PC-3 (cell line): ENCODE measurements at regions not wholly inside any gene's neighbourhood (a gene's known extent, or its start where the extent isn't known, plus 50 kb on each side); places are given as distances from the start of the nearest gene placed in this dataset.

Experiments used
- ATAC-seq: fragments of 200-7000 bp; cut with Tn5 transposase; 2 replicates; pipeline ENCODE4 v1.9.1; 2020; ENCODE audit warnings: mild to moderate bottlenecking, moderate library complexity
- BruUV-seq: library from RNA; stranded (reverse); fragments of 400-500 nt; replicated peaks from 2 replicates; lab custom pipeline; 2021; lab: Mats Ljungman, UMichigan
- CTCF ChIA-PET: fragments of 300-600 bp; sonication (Branson Sonifier 250); formaldehyde crosslinking; loops from one replicate; lab custom pipeline; 2022; ENCODE audit warnings: antibody characterized with exemption; lab: Charles Lee
- POLR2A ChIA-PET: fragments of 300-600 bp; sonication (Branson Sonifier 250); formaldehyde crosslinking; loops from one replicate; lab custom pipeline; 2022; ENCODE audit warnings: antibody characterized with exemption; ENCODE audit not compliant: unreplicated experiment; lab: Charles Lee
- DNase-seq: peaks from one replicate; pipeline ENCODE4 v3.0.0-alpha.2; 2015
- H2AFZ ChIP-seq: fragments of 300-600 bp; sonication (generic); 2 replicates; pipeline ENCODE4 v1.6.0; 2016; ENCODE audit warnings: antibody characterized with exemption, low read length
- H3F3A ChIP-seq: fragments of 300-600 bp; sonication (generic); one replicate; pipeline ENCODE4 v1.6.0; 2017; ENCODE audit warnings: antibody characterized with exemption, low read length, control low read depth, mild to moderate bottlenecking; ENCODE audit not compliant: unreplicated experiment
- H3K27ac ChIP-seq: fragments of 300-600 bp; sonication (generic); 2 replicates; pipeline ENCODE4 v1.5.1; 2016; ENCODE audit warnings: mild to moderate bottlenecking, low read length
- H3K27me3 ChIP-seq: fragments of 300-600 bp; sonication (generic); 2 replicates; pipeline ENCODE4 v1.6.1; 2016; ENCODE audit warnings: low read length, mixed read lengths
- H3K36me3 ChIP-seq: fragments of 300-600 bp; sonication (generic); 2 replicates; pipeline ENCODE4 v1.6.1; 2016; ENCODE audit warnings: low read depth, mixed run types, low read length, mixed read lengths
- H3K4me1 ChIP-seq: fragments of 300-600 bp; sonication (generic); 2 replicates; pipeline ENCODE4 v1.5.1; 2016; ENCODE audit warnings: low read length; ENCODE audit not compliant: insufficient read depth
- H3K4me2 ChIP-seq: fragments of 300-600 bp; sonication (generic); 2 replicates; pipeline ENCODE4 v1.6.0; 2016; ENCODE audit warnings: low read length
- H3K4me3 ChIP-seq: fragments of 300-600 bp; sonication (generic); 2 replicates; pipeline ENCODE4 v1.5.1; 2016; ENCODE audit warnings: mild to moderate bottlenecking, low read length, mixed read lengths
- H3K79me2 ChIP-seq: fragments of 300-600 bp; sonication (generic); 2 replicates; pipeline ENCODE4 v1.6.1; 2017; ENCODE audit warnings: low read length, mixed read lengths
- H3K9ac ChIP-seq: fragments of 300-600 bp; sonication (generic); 2 replicates; pipeline ENCODE4 v1.6.0; 2016; ENCODE audit warnings: mild to moderate bottlenecking, low read length
- H3K9me2 ChIP-seq: fragments of 300-600 bp; sonication (generic); replicated peaks from 2 replicates; pipeline ENCODE4 v1.6.1; 2016; ENCODE audit warnings: mixed run types, low read length, mixed read lengths
- H3K9me3 ChIP-seq: fragments of 300-600 bp; sonication (generic); 2 replicates; pipeline ENCODE4 v1.6.1; 2016; ENCODE audit warnings: low read length, mixed read lengths
- H4K20me1 ChIP-seq: fragments of 300-600 bp; sonication (generic); 2 replicates; pipeline ENCODE4 v1.6.1; 2016; ENCODE audit warnings: low read length, mixed read lengths
- EZH2 ChIP-seq: fragments of 300-600 bp; sonication (generic); IDR thresholded peaks from one replicate; pipeline ENCODE4 v1.6.1; 2017; ENCODE audit warnings: antibody characterized with exemption, mild to moderate bottlenecking, low read length; ENCODE audit not compliant: unreplicated experiment
- EZH2phosphoT487 ChIP-seq: fragments of 300-600 bp; sonication (generic); IDR thresholded peaks from 2 replicates; pipeline ENCODE4 v1.6.1; 2018; ENCODE audit warnings: mild to moderate bottlenecking, antibody characterized with exemption, low read length, borderline replicate concordance
- intact Hi-C: fragments of 100-400 bp; cut with micrococcal nuclease; formaldehyde crosslinking; loops from 2 replicates; pipeline ENCODE4 v1.9.0; 2023
- TF ChIP-seq, protein P1 (sequence below): fragments of 300-600 bp; sonication (generic); conservative IDR thresholded peaks from 2 replicates; pipeline ENCODE4 v1.5.1; 2017; ENCODE audit warnings: antibody characterized with exemption, low read depth, mild to moderate bottlenecking, low read length

DNA sequence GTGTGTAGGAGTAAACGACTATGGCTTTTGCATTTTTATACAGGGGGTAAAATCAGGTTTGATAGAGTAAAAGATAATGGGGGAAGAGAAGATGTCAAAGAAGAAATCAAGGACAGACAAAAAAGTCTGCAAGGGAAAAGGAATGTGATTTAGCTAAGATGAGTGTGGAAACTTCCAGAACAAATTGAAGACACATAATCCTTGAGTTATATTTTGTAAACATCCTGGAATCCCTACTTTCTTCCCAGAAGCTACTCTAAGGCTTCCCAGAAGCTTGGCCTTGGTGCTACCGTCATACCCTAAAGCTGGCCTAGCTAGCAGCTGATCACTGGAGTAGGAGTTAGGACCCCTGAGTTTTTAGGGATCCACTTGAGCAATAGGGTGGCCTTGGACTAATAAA is 82.4 kb downstream of the BLID start:
- no peak overlapping the region for H3K4me3 ChIP-seq
- H3K27me3 ChIP-seq: no peaks in the 10 kb centered on the region
- H4K20me1 ChIP-seq: no peaks in the 10 kb centered on the region
- DNase-seq (no peak), ATAC-seq (no peak)
- H3K4me2 ChIP-seq: no peak overlapping the region
- H3K79me2 ChIP-seq: no peaks in the 10 kb centered on the region
- no peak for TF ChIP-seq EZH2
- no peak for TF ChIP-seq EZH2phosphoT487
- TF ChIP-seq, protein P1, sequence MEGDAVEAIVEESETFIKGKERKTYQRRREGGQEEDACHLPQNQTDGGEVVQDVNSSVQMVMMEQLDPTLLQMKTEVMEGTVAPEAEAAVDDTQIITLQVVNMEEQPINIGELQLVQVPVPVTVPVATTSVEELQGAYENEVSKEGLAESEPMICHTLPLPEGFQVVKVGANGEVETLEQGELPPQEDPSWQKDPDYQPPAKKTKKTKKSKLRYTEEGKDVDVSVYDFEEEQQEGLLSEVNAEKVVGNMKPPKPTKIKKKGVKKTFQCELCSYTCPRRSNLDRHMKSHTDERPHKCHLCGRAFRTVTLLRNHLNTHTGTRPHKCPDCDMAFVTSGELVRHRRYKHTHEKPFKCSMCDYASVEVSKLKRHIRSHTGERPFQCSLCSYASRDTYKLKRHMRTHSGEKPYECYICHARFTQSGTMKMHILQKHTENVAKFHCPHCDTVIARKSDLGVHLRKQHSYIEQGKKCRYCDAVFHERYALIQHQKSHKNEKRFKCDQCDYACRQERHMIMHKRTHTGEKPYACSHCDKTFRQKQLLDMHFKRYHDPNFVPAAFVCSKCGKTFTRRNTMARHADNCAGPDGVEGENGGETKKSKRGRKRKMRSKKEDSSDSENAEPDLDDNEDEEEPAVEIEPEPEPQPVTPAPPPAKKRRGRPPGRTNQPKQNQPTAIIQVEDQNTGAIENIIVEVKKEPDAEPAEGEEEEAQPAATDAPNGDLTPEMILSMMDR: no peak
- no peak overlapping the region for H3K9ac ChIP-seq
- no peaks in the 10 kb centered on the region for H3K9me3 ChIP-seq
- no TSS peak for BruUV-seq
- H3K36me3 ChIP-seq: no peaks in the 10 kb centered on the region
- no peaks in the 10 kb centered on the region for H3K9me2 ChIP-seq
- intact Hi-C loops: no loop called here
- H3K27ac ChIP-seq: no peak overlapping the region
- no peak overlapping the region for H2AFZ ChIP-seq
- POLR2A ChIA-PET: no interaction called here
- CTCF ChIA-PET: no interaction called here
- H3K4me1 ChIP-seq: no peaks in the 10 kb centered on the region
- no peaks in the 10 kb centered on the region for H3F3A ChIP-seq

DNA sequence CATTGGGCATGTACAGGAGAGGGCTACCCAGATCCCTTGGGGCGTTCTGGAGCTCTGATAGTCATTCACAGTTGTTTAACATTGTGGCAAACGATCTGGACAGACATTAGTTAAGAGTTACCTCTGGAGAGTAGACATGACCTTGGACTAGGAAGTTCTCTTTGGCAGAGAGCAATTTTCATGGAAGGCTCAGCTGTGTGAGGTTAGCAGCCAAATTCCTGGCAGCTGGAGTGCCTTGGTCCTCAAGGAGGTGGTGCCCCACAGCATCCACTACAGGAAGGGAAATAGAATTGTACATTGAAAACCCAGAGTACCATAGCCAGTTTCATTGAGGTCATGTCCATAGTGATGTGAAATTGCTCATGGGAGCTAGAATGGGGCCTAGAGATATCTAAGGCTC is 82.8 kb downstream of the BLID start:
- BruUV-seq: no TSS peak
- Histone ChIP-seq H3F3A (no peaks in the 10 kb centered on the region), H4K20me1 (no peaks in the 10 kb centered on the region), H3K4me3 (no peak overlapping the region), H3K27ac (no peak overlapping the region), H3K4me2 (no peak overlapping the region), H3K36me3 (no peaks in the 10 kb centered on the region), H3K9me3 (no peaks in the 10 kb centered on the region), H3K9me2 (no peaks in the 10 kb centered on the region), H3K27me3 (no peaks in the 10 kb centered on the region), H3K4me1 (no peaks in the 10 kb centered on the region), H3K9ac (no peak overlapping the region), H3K79me2 (no peaks in the 10 kb centered on the region), H2AFZ (no peak overlapping the region)
- TF ChIP-seq EZH2 (no peak), EZH2phosphoT487 (no peak)
- TF ChIP-seq, protein P1: no peak
- DNase-seq: no peak
- ChIA-PET CTCF (no interaction called here), POLR2A (no interaction called here)
- intact Hi-C loops: no loop called here
- no peak for ATAC-seq

DNA sequence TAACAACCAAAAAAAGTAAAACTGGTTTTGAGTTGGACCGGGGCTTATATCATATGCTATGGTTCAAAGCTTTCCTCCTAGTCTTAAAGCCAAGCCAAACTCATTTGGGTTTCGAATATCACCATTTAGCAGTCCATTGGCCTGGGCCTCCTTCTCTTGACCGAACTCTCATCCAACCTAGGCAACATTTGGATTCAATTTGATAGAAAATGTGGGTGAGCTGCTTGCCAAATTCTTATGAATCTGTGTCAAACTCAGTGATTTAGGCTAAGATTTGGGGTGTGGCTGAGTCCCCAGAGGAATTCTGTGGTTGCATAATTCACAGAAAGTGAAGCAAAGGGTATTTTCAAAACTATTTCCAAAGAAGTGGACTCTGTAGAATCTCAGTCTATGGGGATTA is 83.7 kb downstream of the BLID start:
- Histone ChIP-seq H3K36me3 (no peaks in the 10 kb centered on the region), H3K27ac (no peak overlapping the region), H4K20me1 (no peaks in the 10 kb centered on the region), H3K4me2 (no peak overlapping the region), H3K9me3 (no peaks in the 10 kb centered on the region), H3F3A (no peaks in the 10 kb centered on the region), H3K4me1 (no peaks in the 10 kb centered on the region), H3K9ac (no peak overlapping the region), H3K27me3 (no peaks in the 10 kb centered on the region), H3K4me3 (no peak overlapping the region), H2AFZ (no peak overlapping the region), H3K9me2 (no peaks in the 10 kb centered on the region), H3K79me2 (no peaks in the 10 kb centered on the region)
- intact Hi-C loops: no loop called here
- BruUV-seq: no TSS peak
- POLR2A ChIA-PET: no interaction called here
- ATAC-seq (no peak), DNase-seq (no peak)
- no peak for TF ChIP-seq EZH2phosphoT487
- TF ChIP-seq, protein P1: no peak
- TF ChIP-seq EZH2: no peak
- CTCF ChIA-PET: no interaction called here
